Neural crest cell (in vitro differentiated cells): ENCODE measurements at regions not wholly inside any gene's neighbourhood (a gene's known extent, or its start where the extent isn't known, plus 50 kb on each side); places are given as distances from the start of the nearest gene placed in this dataset.

ENCODE experiments used
- DNase-seq: peaks from one replicate; pipeline ENCODE4 v3.0.0; 2021; ENCODE audit warnings: low read depth, mixed read lengths, low spot score
- H3K27ac Mint-ChIP-seq: one replicate; pipeline ENCODE4 v1.8.0; 2021; ENCODE audit warnings: mild to moderate bottlenecking, mixed read lengths; ENCODE audit not compliant: unreplicated experiment
- H3K27me3 Mint-ChIP-seq: 2 replicates; pipeline ENCODE4 v1.8.0; 2021; ENCODE audit warnings: low read depth, mild to moderate bottlenecking, mixed read lengths
- H3K36me3 Mint-ChIP-seq: 2 replicates; pipeline ENCODE4 v1.8.0; 2021; ENCODE audit warnings: low read depth, mild to moderate bottlenecking, mixed read lengths
- H3K4me1 Mint-ChIP-seq: 2 replicates; pipeline ENCODE4 v1.8.0; 2021; ENCODE audit warnings: mixed read lengths
- H3K4me3 Mint-ChIP-seq: one replicate; pipeline ENCODE4 v1.8.0; 2021; ENCODE audit warnings: mild to moderate bottlenecking, mixed read lengths
- H3K9me3 Mint-ChIP-seq: 2 replicates; pipeline ENCODE4 v1.8.0; 2021; ENCODE audit warnings: mixed read lengths
- CTCF ChIP-seq: fragments of 200-600 bp; sonication (generic); conservative IDR thresholded peaks from 2 replicates; pipeline ENCODE4 v1.5.0; 2021; ENCODE audit warnings: antibody characterized with exemption, mild to moderate bottlenecking

- H3K4me3 Mint-ChIP-seq: no peak overlapping the region
- peaks cover 2% of the 10 kb centered on the region for H3K9me3 Mint-ChIP-seq
- H3K27ac Mint-ChIP-seq: no peak overlapping the region
- no peaks in the 10 kb centered on the region for H3K4me1 Mint-ChIP-seq
- no peak for DNase-seq
- no peaks in the 10 kb centered on the region for H3K36me3 Mint-ChIP-seq
- TF ChIP-seq CTCF: no peak
- H3K27me3 Mint-ChIP-seq: peaks cover 7% of the 10 kb centered on the region
These were observed 389.5 kb upstream of the ZNF507 start for GRCh38 chr19:31955884-31956283.

GRCh38 chr19:31956771-31957392 lies 388.5 kb upstream of the ZNF507 start:
- H3K27me3 Mint-ChIP-seq: peaks cover 7% of the 10 kb centered on the region
- DNase-seq: no peak
- no peak overlapping the region for H3K27ac Mint-ChIP-seq
- peaks cover 2% of the 10 kb centered on the region for H3K9me3 Mint-ChIP-seq
- no peak overlapping the region for H3K4me3 Mint-ChIP-seq
- H3K36me3 Mint-ChIP-seq: no peaks in the 10 kb centered on the region
- H3K4me1 Mint-ChIP-seq: no peaks in the 10 kb centered on the region
- TF ChIP-seq CTCF: no peak

GRCh38 chr19:31957711-31958110 lies 387.7 kb upstream of the ZNF507 start:
- no peak for DNase-seq
- no peaks in the 10 kb centered on the region for H3K4me1 Mint-ChIP-seq
- H3K27ac Mint-ChIP-seq: no peak overlapping the region
- H3K36me3 Mint-ChIP-seq: no peaks in the 10 kb centered on the region
- no peak overlapping the region for H3K4me3 Mint-ChIP-seq
- peaks cover 7% of the 10 kb centered on the region for H3K27me3 Mint-ChIP-seq
- TF ChIP-seq CTCF: no peak
- H3K9me3 Mint-ChIP-seq: no peaks in the 10 kb centered on the region

- no peak for TF ChIP-seq CTCF
- Mint-ChIP-seq H3K4me1 (no peaks in the 10 kb centered on the region), H3K27me3 (peaks cover 7% of the 10 kb centered on the region), H3K36me3 (no peaks in the 10 kb centered on the region), H3K9me3 (no peaks in the 10 kb centered on the region), H3K27ac (no peak overlapping the region), H3K4me3 (no peak overlapping the region)
- no peak for DNase-seq
These were observed 385.8 kb upstream of the ZNF507 start for GRCh38 chr19:31959527-31960018.

GRCh38 chr19:31960474-31960873 lies 384.9 kb upstream of the ZNF507 start:
- Mint-ChIP-seq H3K27me3 (peaks cover 7% of the 10 kb centered on the region), H3K4me3 (no peak overlapping the region), H3K27ac (no peak overlapping the region), H3K9me3 (no peaks in the 10 kb centered on the region), H3K36me3 (no peaks in the 10 kb centered on the region), H3K4me1 (no peaks in the 10 kb centered on the region)
- no peak for TF ChIP-seq CTCF
- DNase-seq: no peak
